HK-2 (cell line): ENCODE measurements at regions not wholly inside any gene's neighbourhood (a gene's known extent, or its start where the extent isn't known, plus 50 kb on each side); places are given as distances from the start of the nearest gene placed in this dataset.
"Not testable (repeated sequence)": the region's sequence is repeated elsewhere in the genome, so short reads cannot be mapped to it uniquely, and the experiment has no call there.

Experiments
- DNase-seq: peaks from one replicate; pipeline ENCODE4 v3.0.0-alpha.2; 2018; ENCODE audit not compliant: unreplicated experiment

DNA sequence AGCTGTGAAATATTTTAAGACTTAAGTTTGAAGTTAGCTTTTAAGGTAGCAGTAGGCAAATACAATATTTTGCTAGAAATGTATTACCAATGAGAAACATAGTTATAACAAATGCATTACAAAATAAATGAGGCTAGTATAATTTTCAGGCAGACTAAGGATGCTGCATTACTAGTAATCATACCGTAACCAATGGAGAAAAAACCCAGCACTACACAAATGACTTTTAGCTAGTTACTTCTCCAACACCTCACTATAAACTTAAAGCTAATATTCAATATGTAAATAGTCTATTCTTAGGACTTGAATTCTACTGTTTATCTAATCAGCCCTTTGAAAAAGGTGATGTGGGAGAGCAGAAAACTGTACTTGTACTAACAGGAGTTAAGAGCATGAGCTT is 285.3 kb upstream of the KLF14 start:
- DNase-seq: no peak

DNA sequence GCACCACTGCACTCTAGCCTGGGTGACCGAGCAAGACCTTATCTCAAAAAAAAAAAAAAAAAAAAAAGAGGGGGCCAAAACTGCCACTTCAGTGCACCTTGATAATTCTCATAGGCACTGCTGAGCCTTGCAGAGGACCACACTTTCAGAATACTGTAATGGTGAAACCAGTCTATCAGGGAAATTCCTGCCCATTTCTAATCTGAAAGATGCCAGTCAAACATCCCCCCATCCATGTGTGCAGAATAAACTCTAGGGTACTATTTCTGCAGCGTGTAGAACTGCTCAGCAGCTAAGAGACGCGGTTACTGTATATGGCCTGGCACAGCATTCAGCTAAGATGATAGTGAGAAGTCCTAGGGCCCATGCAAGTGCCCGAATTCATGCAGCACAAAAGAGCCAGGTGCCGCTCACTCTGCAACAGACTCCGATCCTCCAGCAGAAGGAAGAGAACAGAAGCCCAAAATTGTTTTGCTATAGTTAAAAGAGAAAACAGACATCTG is 286.8 kb upstream of the KLF14 start:
- no peak for DNase-seq

DNA sequence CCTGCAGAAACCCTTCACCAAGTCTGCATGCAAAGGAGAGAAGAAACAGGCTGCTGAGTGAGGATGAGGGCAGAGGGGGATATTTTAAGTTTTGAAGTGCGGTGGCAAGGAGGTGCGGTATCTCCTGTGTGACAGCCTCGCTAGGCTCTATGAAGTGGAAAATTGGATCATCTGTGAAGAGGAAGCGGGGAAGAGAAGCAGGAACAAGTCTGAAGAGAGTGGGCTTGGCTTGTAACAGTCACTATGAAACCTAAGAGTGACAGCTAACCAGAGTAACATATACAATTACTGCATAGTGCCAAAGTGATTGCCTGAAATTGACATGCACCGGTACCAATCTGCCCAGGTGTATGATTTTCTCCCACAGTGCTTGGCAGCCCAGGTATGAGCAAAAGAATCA is 287.5 kb upstream of the KLF14 start:
- no peak for DNase-seq

DNA sequence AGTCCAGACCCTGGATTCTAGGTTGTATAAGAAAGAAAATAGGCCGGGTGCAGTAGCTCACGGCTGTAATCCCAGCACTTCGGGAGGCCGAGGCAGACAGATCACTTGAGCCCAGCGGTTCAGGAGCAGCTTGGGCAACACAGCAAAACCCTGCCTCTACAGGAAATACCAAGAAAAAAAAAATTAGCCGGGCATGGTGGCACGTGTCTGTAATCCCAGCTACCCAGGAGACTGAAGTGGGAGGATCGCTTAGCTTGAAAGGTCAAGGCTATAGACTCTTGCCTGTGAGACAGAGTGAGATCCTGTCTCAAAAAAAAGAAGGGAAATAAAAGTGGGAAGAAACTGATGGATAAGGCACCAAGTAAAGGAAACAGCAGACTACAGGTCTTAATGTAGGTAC is 287.9 kb upstream of the KLF14 start:
- no peak for DNase-seq

DNA sequence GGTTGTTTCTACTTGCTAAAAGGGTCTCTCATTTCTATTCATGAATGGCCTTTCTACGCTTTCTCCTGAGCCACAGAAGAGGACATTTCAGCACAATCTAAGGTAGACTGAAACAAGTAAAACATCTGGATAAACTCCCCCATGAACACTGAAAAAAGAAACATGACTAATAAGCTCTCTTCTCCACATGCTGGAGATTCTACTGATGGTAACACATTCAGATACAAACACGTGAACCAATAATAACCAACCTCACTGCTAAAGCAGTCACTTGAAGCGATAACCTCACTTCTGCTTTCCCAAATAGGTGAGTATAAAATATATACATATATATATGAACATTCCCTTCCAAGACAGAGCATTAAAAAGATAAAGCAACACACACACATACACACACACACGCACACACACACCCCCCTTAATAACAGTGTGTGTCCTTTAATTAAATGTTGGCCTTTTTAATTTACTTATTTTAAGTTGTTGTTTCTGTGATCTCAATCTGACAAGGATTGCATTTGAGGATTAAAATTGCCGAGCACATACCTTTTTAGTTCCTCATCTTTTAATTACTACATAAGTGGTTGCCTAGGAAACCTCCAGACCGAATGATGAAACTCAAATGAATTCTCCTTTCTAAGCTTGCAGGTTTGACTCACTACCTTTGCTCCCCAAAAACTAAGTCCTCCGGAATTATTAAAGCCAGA is 292.4 kb upstream of the KLF14 start:
- DNase-seq: no peak

DNA sequence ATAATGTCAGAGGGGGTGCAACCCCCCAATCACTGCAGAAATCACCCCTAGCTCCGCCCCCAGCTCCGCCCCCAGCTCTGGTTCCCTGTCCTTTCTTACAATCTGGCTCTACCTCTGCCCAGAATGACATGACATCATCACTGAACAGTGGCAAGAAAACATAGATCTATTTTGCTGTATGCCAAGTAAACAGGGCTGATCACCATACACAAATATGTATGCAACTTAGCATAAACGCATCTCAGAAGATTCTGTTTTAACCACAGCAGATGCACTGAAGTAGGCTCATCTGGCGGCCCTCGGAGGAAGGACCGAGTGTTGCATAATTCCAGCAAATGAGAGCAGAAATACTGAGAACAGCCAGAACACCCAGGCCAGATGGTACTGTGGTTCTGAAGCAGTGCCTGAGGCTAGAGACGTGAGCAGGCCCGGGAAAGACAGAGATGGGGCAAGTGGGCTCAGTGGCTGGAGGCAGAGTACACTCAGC is 293.3 kb upstream of the KLF14 start:
- no peak for DNase-seq

DNA sequence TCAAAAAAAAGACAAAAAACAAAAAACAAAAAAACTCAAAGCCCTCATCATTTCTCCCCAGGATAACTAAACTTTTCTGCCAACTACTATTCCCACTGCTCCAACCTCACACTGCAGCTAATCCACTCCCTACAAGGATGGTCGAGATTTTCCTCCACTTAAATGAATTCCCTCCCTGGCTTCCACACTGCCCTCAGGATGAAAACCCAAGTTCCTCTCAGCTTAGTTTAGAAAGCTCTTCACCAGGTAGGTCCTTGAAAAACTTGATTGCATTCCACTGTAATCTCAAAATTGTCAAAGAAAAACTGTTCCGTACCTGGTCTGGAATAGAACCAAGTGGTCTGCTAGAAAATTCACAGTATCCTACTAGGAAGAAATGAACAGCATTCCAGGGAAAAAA is 294.3 kb upstream of the KLF14 start:
- no peak for DNase-seq

DNA sequence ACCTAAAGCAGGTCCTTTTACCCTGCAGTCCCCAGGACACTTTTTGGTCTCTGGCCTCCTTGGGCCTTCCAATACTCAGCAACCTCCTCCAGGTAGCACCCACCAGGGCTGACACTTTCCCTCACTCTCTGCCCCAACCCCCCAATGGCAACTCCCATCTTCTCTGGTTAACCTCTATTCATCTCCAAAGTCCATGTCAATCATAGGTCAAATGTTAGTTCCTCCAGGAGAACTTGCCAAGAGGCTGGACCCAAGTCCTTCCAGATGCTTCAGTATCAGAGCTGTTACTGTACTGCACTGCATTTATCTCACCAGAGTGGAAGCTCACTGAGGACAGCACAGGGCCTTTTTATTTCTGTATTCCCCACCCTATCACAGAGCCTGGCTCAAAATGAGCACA is 295.0 kb upstream of the KLF14 start:
- no peak for DNase-seq

DNA sequence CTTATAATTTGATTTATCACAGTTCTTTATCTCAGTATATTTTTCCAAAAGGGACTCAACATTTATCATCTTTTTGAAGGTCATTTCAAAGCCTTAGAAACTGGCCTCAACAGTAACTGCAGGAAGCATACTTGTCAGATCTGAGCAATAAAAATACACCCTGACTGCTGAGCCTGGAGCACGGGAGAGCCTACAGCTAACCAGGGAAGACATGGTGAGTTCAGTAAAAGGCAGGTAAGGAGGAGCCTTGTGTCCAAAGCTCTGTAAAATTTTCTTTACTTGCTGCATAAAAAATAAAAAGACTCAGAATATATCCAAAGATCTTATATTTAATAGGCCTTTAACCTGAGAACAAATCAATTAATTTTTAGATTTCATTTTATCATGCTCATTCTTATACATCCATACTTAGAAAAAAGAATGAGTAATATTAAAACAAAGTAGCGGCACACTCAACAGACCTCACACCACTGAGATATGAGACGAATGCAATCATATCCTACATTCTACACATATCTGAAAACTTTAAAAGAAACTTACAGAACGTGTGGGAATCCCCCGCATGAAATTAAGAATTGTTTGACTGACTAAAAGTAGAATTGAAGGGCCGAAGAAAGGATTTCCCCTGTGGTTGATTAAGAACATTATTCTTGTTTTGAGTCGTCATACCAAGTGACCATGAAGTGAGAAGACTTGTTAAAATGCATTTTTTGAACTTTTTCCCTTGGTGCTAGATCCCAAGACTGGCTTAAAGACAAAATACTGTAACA is 296.4 kb upstream of the MKLN1 start:
- DNase-seq: no peak

DNA sequence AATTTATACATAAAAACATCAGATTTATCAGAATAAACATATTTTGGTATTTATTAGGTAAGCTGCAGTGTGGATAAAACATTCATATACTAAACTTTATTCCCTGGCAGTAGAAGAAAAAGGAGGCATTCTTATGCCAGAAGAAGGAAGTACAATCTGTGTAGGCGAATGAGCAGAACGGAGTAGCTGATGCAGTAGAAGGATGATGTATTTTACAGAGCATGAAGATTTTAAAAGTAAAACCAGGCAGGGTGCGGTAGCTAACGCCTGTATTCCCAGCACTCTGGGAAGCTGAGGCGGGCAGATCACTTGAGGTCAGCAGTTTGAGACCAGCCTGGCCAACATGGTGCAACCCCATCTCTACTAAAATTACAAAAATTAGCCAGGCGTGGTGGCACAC is 294.9 kb upstream of the MKLN1 start:
- DNase-seq: no peak

DNA sequence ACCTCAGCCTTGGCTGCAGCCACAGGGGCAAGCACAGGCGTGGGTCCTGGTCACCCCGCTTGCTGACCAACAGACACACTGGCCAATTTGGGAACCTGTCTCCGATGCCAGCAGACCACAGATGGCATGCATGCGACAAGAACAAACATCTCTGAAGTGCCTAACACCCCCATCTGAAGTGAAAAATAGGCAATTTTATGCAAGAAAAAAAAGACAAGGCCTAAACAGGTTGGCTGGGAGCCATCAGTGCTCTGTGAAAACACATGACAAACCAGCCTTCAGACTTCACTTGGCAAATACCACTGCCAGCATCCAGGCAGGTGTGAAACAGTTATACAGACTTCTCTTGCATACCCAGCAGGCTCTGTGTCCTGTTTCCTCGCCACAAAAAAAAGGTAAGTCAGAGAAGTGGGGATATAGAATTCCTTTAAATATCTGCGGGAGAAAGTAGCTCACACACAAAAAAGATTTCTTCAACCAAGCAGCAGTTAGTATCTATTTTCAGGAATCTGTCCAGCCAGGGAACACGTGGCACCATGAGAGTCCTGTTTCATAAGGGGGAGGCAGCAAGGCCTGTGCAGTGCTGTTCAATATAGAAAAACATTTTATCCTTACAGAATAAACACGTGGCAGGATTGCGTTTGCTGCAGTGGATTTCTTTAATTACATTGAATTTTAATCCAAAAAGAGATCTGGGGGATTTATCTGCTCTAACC is 293.4 kb upstream of the MKLN1 start:
- no peak for DNase-seq

DNA sequence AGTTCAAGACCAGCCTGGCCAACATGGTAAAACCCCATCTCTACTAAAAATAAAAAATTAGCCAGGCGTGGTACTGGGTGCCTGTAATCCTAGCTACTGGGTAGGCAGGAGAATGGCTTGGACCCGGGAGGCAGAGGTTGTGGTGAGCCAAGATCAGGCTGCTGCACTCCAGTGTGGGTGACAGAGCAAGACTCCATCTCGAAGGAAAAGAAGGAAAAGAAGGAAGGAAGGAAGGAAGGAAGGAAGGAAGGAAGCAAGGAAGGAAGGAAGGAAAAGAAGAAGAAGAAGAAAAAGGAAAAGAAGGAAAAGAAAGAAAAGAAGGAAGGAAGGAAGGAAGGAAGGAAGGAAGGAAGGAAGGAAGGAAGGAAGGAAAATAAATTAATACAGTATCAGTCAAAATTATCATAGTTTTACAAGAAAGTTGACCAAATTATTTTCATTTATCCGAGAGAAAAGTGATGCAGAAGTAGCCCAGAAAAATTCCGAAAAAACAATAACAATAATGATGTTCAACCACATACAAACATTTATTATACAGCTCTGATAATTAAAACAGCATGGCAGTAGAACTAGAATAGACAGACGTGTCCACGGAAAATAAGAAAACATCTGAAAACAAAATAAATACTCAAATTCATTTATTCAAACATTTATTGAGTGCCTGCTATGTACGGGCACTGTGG is 292.4 kb upstream of the MKLN1 start:
- no peak for DNase-seq

DNA sequence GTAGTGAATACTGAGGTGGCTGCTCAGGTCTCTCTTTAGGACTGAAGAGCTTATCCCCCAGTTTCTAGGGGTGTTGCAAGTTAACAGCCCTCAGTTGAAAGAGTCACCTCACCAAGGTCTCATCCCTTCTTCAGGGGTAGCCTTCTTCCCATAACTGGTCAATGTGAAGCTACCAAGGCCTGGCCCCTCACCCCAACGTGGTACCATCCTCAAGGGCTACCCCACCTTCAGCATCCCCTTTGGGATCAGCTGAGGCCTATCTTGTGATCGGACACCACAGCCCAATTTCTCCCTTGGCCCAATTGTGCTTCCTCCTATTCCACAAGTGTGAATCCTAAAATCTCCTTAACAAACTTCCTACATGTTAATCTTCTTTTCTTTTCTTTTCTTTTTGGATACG is 289.5 kb upstream of the MKLN1 start:
- DNase-seq: no peak

DNA sequence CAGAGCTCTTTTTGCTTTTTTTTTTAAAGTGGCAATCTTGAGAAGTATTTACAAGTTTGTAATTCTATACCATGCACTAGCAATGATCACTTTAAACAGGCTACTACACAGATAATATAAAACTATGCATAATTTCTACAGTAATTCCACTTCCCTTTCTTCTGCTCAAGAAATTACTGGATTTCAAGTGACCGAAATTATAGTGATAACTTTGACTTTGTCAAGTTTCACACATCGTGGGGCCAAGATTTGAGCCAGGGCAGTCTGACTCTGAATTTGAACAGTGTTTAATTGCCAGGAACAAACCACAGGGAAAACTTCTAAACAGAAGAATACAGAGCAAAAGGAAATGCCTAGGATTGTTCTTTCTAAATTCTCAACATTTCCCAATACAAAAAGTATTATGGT is 288.3 kb upstream of the MKLN1 start:
- no peak for DNase-seq

DNA sequence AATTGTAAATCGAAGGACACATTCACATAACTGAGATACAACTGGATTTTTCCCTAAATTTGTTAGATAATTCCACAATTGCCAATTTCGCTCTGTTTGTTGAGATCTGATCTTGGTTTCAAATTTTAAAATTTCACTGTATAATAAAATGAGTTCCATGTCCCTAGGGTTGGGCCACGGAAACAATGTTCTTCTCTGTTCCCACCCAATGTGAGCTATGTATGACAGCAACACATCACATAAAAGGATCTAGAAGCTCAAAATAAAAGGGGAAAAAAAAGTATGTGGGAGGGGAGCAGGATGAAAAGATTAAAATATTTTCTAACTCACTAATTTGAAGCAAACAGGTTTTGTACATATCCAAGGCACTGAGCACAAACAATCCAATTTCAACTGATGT is 287.8 kb upstream of the MKLN1 start:
- no peak for DNase-seq

DNA sequence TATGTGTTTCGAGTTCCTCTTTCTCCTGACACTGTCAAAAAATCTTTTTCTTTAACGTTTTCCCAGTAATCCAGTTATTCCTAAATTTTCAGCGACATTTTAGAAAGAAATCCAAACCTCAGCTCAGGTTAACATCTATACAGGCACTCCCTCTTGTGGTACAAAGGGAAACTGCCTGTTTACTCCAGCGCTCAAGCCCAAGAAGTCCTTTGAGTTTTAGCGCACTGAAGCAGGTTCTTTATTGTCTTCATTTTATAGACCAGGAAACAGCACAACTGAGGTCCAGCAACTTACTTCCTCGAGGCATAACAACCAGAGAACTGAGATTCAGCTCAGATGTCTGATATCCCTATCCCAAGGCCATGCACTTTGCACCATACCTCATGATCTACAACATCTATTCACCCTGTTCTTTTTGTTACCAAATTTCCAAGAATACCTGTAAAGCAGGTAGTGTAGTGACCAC is 287.2 kb upstream of the MKLN1 start:
- peak; percentile 41 for DNase-seq

DNA sequence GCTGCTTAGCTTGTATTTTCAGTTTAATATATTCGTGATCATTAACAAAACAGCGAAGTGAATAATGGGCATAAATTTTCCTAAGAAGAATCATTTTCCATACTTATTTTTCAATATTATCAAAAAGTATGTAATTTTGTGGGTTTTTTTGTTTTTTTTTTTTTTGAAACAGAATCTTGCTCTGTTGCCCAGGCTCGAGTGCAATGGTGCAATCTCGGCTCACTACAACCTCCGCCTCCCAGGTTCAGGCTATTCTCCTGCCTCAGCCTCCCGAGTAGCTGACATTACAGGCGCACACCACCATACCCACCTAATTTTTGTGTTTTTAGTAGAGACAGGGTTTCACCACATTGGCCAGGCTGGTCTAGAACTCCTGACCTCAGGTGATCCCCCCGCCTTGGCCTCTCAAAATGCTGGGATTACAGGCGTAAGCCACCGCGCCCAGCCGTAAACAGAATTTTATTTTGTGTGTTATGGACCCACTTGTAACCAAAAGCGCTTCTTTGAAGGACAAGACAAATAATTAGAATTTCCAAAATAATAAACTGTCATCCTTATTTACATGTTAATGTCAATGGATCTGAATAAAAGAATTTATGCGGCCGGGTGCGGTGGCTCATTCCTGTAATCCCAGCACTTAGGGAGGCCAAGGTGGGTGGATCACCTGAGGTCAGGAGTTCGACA is 286.5 kb upstream of the MKLN1 start:
- not testable (repeated sequence) for DNase-seq

DNA sequence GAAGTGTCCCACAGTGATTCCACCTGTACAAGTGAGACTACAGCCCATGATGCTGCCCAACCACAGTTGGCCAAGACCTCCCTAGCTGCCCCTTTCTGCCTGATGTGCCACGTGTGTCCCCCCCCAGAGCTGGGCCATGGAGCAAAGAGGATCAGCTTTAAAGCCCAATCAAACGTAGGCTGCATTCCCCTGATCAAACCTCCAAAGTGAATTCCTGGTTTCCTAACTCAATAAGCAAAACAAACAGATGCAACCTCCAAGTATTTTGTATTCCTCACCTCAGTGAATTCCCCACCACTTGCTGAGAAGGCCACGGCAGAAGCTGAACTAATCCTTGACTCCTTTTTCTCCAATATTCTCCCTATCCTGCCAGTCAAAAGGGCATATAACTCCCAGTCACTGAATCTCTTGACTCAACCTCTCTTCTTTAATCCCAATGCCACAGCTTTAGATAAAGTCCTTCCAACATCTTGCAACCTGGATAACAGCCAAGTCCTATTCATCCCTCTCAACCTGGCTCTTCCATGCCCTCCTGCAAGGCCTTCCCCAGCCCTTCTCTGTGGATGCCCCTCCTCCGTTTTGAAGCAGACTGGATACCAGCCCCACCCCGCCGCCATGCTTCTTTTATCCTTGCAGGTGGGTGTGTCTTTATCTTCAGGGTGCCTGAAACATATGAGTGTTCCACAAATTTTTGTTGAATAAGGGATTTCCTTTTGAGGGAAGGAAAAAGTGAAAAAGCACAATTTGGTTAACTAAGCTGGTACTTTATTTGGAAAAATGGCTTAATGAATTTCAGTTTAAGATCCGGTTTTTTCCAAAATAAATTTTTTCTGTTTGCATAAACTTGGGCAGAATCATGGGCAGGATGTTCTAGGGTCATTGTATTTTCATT is 285.2 kb upstream of the MKLN1 start:
- no peak for DNase-seq

DNA sequence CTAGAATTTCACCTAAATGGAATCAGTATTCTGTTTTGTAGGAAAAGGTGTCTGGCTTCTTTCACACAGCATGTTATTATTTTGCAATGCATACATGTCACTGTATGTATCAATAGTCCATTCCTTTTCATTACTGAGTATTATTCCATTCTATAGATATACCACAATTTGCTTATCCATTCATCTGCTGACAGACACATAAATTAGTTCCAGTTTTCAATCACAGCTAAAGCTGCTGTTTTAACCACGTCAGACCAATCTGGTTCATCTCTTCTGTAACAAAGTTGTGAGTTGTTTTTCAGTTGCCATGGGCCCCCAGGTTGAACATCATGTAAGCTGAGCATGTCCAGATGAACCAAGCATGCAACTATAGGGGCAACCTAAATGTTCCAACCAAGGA is 282.1 kb upstream of the MKLN1 start:
- no peak for DNase-seq

DNA sequence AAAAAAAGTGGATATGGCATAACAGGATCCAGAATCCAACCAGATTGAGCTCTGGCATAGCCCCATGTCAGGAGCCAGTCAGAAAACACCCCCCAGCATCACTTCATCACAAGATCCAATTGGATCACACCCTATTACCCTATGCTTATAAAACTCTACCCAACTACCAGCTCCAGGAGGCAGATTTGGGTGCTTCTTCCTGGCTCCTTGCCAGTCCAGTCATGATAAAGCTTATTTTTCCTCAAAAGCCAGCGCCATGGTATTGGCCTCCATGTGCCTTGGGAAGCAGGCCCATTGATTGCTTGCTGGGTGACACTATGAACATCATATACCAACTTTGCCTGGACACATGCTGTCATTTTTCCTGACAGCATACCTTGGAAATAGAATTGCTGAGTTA is 281.4 kb upstream of the MKLN1 start:
- no peak for DNase-seq
